Hematopoietic multipotent progenitor cell treated with erythropoietin and hydrocortisone succinate and interleukin-3 and kit ligand, for 6 days (in vitro differentiated cells): ENCODE measurements at regions not wholly inside any gene's neighbourhood (a gene's known extent, or its start where the extent isn't known, plus 50 kb on each side); places are given as distances from the start of the nearest gene placed in this dataset.

Source experiments
- DNase-seq: peaks from one replicate; pipeline ENCODE4 v3.0.0-alpha.2; 2015

GRCh38 chr6:181049-181654, 111.1 kb upstream of the DUSP22 start:
- no peak for DNase-seq

- DNase-seq: no peak
Measured at GRCh38 chr6:183668-184067, 108.6 kb upstream of the DUSP22 start.

- DNase-seq: no peak
Measured at GRCh38 chr6:184161-184700, 108.1 kb upstream of the DUSP22 start.

- no peak for DNase-seq
Measured at GRCh38 chr6:186340-186965, 105.8 kb upstream of the DUSP22 start.

GRCh38 chr6:187210-187861, 105.0 kb upstream of the DUSP22 start:
- DNase-seq: no peak

- peak; percentile 88 for DNase-seq
Measured at GRCh38 chr6:188821-189655, 103.2 kb upstream of the DUSP22 start.

GRCh38 chr6:189676-190075, 102.6 kb upstream of the DUSP22 start:
- DNase-seq: no peak

GRCh38 chr6:190596-191395, 101.5 kb upstream of the DUSP22 start:
- peak; percentile 14 for DNase-seq

- DNase-seq: no peak
Measured at GRCh38 chr6:191487-192312, 100.6 kb upstream of the DUSP22 start.

- no peak for DNase-seq
Measured at GRCh38 chr6:192313-192664, 100.0 kb upstream of the DUSP22 start.

- DNase-seq: no peak
Measured at GRCh38 chr6:193180-193579, 99.1 kb upstream of the DUSP22 start.

GRCh38 chr6:193773-194310, 98.4 kb upstream of the DUSP22 start:
- no peak for DNase-seq

- DNase-seq: no peak
Measured at GRCh38 chr6:195861-196360, 96.4 kb upstream of the DUSP22 start.

- no peak for DNase-seq
Measured at GRCh38 chr6:196543-196942, 95.7 kb upstream of the DUSP22 start.

- DNase-seq: no peak
Measured at GRCh38 chr6:203661-204060, 88.6 kb upstream of the DUSP22 start.

GRCh38 chr6:206264-206663, 86.0 kb upstream of the DUSP22 start:
- DNase-seq: no peak

- DNase-seq: no peak
Measured at GRCh38 chr6:208364-208763, 83.9 kb upstream of the DUSP22 start.

- DNase-seq: no peak
Measured at GRCh38 chr6:208938-209337, 83.3 kb upstream of the DUSP22 start.

- no peak for DNase-seq
Measured at GRCh38 chr6:209432-210103, 82.7 kb upstream of the DUSP22 start.

GRCh38 chr6:210104-210456, 82.2 kb upstream of the DUSP22 start:
- no peak for DNase-seq
